HepG2 (cell line): ENCODE measurements at regions not wholly inside any gene's neighbourhood (a gene's known extent, or its start where the extent isn't known, plus 50 kb on each side); places are given as distances from the start of the nearest gene placed in this dataset.

Experiments used
- ARNT ChIP-seq: fragments of 450-650 bp; IDR thresholded peaks from 2 replicates; pipeline ENCODE4 v1.6.1; 2017
- CHD2 ChIP-seq: IDR thresholded peaks from 2 replicates; pipeline ENCODE4 v1.6.1; 2011; ENCODE audit warnings: low read depth, low read length, improper control_type of control experiment
- KMT2B ChIP-seq: IDR thresholded peaks from 2 replicates; pipeline ENCODE4 v1.6.1; 2016; ENCODE audit warnings: missing genetic modification reagents, missing compliant biosample characterization
- TAF1 ChIP-seq: sonication (generic); formaldehyde crosslinking; IDR thresholded peaks from 2 replicates; pipeline ENCODE4 v1.4.0; 2020; ENCODE audit warnings: missing genetic modification reagents
- TBL1XR1 ChIP-seq: fragments of 150-350 bp; IDR thresholded peaks from 2 replicates; pipeline ENCODE4 v1.6.1; 2014; ENCODE audit warnings: borderline replicate concordance, low read length; ENCODE audit not compliant: partially characterized antibody
- ZNF484 ChIP-seq: sonication (generic); formaldehyde crosslinking; IDR thresholded peaks from 2 replicates; pipeline ENCODE4 v1.5.1; 2020; ENCODE audit warnings: mild to moderate bottlenecking, low read depth, missing genetic modification reagents, borderline replicate concordance
- ZNF766 ChIP-seq: sonication (generic); formaldehyde crosslinking; IDR thresholded peaks from 2 replicates; pipeline ENCODE4 v1.5.0; 2020; ENCODE audit warnings: missing genetic modification reagents, borderline replicate concordance
- TF ChIP-seq, protein P1 (sequence below), 2 experiments: IDR thresholded peaks; 2 replicates each; pipeline ENCODE4 v1.6.1; 2011 to 2012; ENCODE audit warnings: low read length in 2 of 2, borderline replicate concordance in 1 of 2, low read depth in 1 of 2, mild to moderate bottlenecking in 1 of 2, moderate library complexity in 1 of 2

DNA sequence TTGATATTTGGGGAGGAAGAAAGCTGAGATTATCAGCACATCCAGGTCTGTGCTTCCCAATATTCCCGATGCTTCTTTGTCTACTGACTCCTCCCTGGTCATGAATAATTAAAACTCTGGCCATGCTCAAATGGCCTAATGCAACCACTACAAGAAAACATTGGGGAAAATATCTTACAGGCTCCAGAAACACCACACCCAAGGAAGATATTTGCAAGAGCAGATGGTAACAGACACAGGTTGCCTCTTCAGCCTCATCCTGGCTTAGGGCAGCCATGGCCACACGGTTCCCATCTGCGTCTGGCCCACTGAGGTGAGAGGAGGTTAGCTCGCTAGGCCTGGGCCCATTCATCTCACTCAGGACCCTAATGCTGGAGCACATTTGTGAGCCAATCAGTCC is 108.4 kb upstream of the SDK1 start:
- TF ChIP-seq TAF1 (no peak), KMT2B (no peak), ZNF484 (CRISPR knock-in tag) (no peak), CHD2 (no peak), ZNF766 (CRISPR knock-in tag) (no peak), ARNT (no peak), TBL1XR1 (no peak)
- TF ChIP-seq, protein P1, sequence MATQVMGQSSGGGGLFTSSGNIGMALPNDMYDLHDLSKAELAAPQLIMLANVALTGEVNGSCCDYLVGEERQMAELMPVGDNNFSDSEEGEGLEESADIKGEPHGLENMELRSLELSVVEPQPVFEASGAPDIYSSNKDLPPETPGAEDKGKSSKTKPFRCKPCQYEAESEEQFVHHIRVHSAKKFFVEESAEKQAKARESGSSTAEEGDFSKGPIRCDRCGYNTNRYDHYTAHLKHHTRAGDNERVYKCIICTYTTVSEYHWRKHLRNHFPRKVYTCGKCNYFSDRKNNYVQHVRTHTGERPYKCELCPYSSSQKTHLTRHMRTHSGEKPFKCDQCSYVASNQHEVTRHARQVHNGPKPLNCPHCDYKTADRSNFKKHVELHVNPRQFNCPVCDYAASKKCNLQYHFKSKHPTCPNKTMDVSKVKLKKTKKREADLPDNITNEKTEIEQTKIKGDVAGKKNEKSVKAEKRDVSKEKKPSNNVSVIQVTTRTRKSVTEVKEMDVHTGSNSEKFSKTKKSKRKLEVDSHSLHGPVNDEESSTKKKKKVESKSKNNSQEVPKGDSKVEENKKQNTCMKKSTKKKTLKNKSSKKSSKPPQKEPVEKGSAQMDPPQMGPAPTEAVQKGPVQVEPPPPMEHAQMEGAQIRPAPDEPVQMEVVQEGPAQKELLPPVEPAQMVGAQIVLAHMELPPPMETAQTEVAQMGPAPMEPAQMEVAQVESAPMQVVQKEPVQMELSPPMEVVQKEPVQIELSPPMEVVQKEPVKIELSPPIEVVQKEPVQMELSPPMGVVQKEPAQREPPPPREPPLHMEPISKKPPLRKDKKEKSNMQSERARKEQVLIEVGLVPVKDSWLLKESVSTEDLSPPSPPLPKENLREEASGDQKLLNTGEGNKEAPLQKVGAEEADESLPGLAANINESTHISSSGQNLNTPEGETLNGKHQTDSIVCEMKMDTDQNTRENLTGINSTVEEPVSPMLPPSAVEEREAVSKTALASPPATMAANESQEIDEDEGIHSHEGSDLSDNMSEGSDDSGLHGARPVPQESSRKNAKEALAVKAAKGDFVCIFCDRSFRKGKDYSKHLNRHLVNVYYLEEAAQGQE (IDR thresholded peaks at IDR 0.05; ENCODE audit: borderline replicate concordance in 1 of 2, low read depth in 1 of 2, low read length in 2 of 2): no peak
